Mucosa of descending colon (tissue), 3 donors: ENCODE measurements at regions not wholly inside any gene's neighbourhood (a gene's known extent, or its start where the extent isn't known, plus 50 kb on each side); places are given as distances from the start of the nearest gene placed in this dataset.

Experiments used
- ATAC-seq: fragments of 200-7000 bp; cut with Tn5 transposase; one replicate; pipeline ENCODE4 v1.9.1; 2020; ENCODE audit warnings: mild to moderate bottlenecking, moderate library complexity
- DNase-seq, 3 donors: peaks; one replicate each; pipeline ENCODE4 v3.0.0-alpha.2; 2020
- H3K36me3 ChIP-seq: fragments of 200-600 bp; one replicate; pipeline ENCODE4 v1.8.0; 2021; ENCODE audit warnings: low read depth, mild to moderate bottlenecking
- H3K4me1 ChIP-seq: fragments of 200-600 bp; one replicate; pipeline ENCODE4 v1.8.0; 2021; ENCODE audit warnings: low read depth, mild to moderate bottlenecking
- H3K4me3 ChIP-seq: fragments of 200-600 bp; one replicate; pipeline ENCODE4 v1.8.0; 2021; ENCODE audit warnings: mild to moderate bottlenecking
- H3K9me3 ChIP-seq: fragments of 200-600 bp; one replicate; pipeline ENCODE4 v1.8.0; 2021; ENCODE audit warnings: mild to moderate bottlenecking
- CTCF ChIP-seq: fragments of 200-600 bp; IDR thresholded peaks from one replicate; pipeline ENCODE4 v1.8.0; 2022; ENCODE audit warnings: antibody characterized with exemption, mild to moderate bottlenecking
- intact Hi-C, 2 donors: fragments of 100-400 bp; cut with DNase I in 1 of 2; cut with micrococcal nuclease in 1 of 2; formaldehyde crosslinking; loops; one replicate each; pipeline versions ENCODE4 v1.11.0 to v1.11.1; 2022; cut with DNase I, micrococcal nuclease
- donor health status: DM: no; HTN: no; CAD: no; lungs with moderate emphysema.
- donor health status: DM: no; HTN: no; CAD: no.
- donor health status: DM: no; HTN: yes; CAD: no.

GRCh38 chr5:90284375-90284774, 125.2 kb downstream of the CETN3 start:
- intact Hi-C loops, result no loop called here
- ATAC-seq, result no peak
- no peak for TF ChIP-seq CTCF
- H3K9me3 ChIP-seq, result no peaks in the 10 kb centered on the region
- H3K4me1 ChIP-seq, result no peaks in the 10 kb centered on the region
- no peak overlapping the region for H3K4me3 ChIP-seq
- H3K36me3 ChIP-seq, result no peaks in the 10 kb centered on the region
- DNase-seq, result no peak

- Histone ChIP-seq H3K36me3 (no peaks in the 10 kb centered on the region), H3K4me3 (no peak overlapping the region), H3K9me3 (no peaks in the 10 kb centered on the region), H3K4me1 (no peaks in the 10 kb centered on the region)
- DNase-seq, result no peak
- no peak for TF ChIP-seq CTCF
- ATAC-seq, result no peak
- intact Hi-C loops, result no loop called here
Measured at GRCh38 chr5:90279091-90279490, 130.5 kb downstream of the CETN3 start.

- no peak for DNase-seq
- Histone ChIP-seq H3K4me3 (no peak overlapping the region), H3K36me3 (no peaks in the 10 kb centered on the region), H3K4me1 (no peaks in the 10 kb centered on the region), H3K9me3 (no peaks in the 10 kb centered on the region)
- intact Hi-C loops, result no loop called here
- ATAC-seq, result no peak
- TF ChIP-seq CTCF, result no peak
Measured at GRCh38 chr5:90274216-90274615, 135.3 kb downstream of the CETN3 start.

GRCh38 chr5:90267646-90268045, 141.9 kb downstream of the CETN3 start:
- intact Hi-C loops, result loop anchor here in 1 of 2 donors (10.0 kb wide), 1 partner anchor 133 kb away; no protein-coding TSS in a partner anchor
- Histone ChIP-seq H3K36me3 (no peaks in the 10 kb centered on the region), H3K4me3 (no peak overlapping the region), H3K9me3 (no peaks in the 10 kb centered on the region), H3K4me1 (no peaks in the 10 kb centered on the region)
- DNase-seq (no peak), ATAC-seq (no peak)
- TF ChIP-seq CTCF, result no peak

- TF ChIP-seq CTCF, result no peak
- Histone ChIP-seq H3K9me3 (no peaks in the 10 kb centered on the region), H3K4me1 (no peaks in the 10 kb centered on the region), H3K4me3 (no peak overlapping the region), H3K36me3 (no peaks in the 10 kb centered on the region)
- ATAC-seq, result no peak
- DNase-seq, result no peak
- intact Hi-C loops, result loop anchor here in 1 of 2 donors (10.0 kb wide), 1 partner anchor 131 kb away; no protein-coding TSS in a partner anchor
Measured at GRCh38 chr5:90265545-90265857, 144.1 kb downstream of the CETN3 start.
